Fibroblast of lung (primary cell): ENCODE measurements at regions not wholly inside any gene's neighbourhood (a gene's known extent, or its start where the extent isn't known, plus 50 kb on each side); places are given as distances from the start of the nearest gene placed in this dataset.

Source experiments
- EZH2 ChIP-seq: IDR thresholded peaks from 2 replicates; pipeline ENCODE4 v1.5.1; 2012; ENCODE audit warnings: low read length, control low read depth, mild to moderate bottlenecking; ENCODE audit errors: missing control alignments
- TF ChIP-seq, protein P1 (sequence below), 2 donors: IDR thresholded peaks in 1 of 2; conservative IDR thresholded peaks in 1 of 2; 1 replicate in 1 of 2; 2 replicates in 1 of 2; pipeline ENCODE4 v1.5.1; 2011 to 2012; ENCODE audit warnings: low read length in 2 of 2, control low read depth in 1 of 2, inconsistent platforms in 1 of 2, low read depth in 1 of 2, mild to moderate bottlenecking in 1 of 2

DNA sequence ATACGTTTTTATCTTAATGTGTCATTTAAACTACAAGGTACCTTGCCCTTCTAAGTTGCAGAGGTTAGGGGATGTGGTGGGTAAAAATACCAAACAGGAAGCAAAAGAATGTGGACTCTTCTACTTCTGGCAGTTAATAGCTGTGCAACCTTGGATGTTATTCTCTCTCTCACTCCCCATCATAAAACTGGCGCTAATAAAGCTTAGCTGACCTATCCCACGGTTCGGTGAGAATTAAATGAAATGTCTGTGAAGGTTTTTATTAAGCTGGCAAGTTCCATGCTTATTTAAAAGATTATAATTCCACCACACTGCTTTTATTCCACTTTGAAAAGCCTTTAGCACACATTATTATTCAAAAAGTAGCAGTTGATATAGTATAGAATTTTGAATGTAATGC, 127.8 kb upstream of the SLC22A23 start:
- TF ChIP-seq, protein P1, sequence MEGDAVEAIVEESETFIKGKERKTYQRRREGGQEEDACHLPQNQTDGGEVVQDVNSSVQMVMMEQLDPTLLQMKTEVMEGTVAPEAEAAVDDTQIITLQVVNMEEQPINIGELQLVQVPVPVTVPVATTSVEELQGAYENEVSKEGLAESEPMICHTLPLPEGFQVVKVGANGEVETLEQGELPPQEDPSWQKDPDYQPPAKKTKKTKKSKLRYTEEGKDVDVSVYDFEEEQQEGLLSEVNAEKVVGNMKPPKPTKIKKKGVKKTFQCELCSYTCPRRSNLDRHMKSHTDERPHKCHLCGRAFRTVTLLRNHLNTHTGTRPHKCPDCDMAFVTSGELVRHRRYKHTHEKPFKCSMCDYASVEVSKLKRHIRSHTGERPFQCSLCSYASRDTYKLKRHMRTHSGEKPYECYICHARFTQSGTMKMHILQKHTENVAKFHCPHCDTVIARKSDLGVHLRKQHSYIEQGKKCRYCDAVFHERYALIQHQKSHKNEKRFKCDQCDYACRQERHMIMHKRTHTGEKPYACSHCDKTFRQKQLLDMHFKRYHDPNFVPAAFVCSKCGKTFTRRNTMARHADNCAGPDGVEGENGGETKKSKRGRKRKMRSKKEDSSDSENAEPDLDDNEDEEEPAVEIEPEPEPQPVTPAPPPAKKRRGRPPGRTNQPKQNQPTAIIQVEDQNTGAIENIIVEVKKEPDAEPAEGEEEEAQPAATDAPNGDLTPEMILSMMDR (conservative IDR thresholded peaks at IDR 0.05 in 1 of 2, IDR thresholded peaks at IDR 0.05 in 1 of 2; ENCODE audit: low read depth in 1 of 2, low read length in 2 of 2), result no peak
- no peak for TF ChIP-seq EZH2
